ENCODE measurements at regions not wholly inside any gene's neighbourhood (a gene's known extent, or its start where the extent isn't known, plus 50 kb on each side); places are given as distances from the start of the nearest gene placed in this dataset.
"Not testable (repeated sequence)": the region's sequence is repeated elsewhere in the genome, so short reads cannot be mapped to it uniquely, and the experiment has no call there.

DNA sequence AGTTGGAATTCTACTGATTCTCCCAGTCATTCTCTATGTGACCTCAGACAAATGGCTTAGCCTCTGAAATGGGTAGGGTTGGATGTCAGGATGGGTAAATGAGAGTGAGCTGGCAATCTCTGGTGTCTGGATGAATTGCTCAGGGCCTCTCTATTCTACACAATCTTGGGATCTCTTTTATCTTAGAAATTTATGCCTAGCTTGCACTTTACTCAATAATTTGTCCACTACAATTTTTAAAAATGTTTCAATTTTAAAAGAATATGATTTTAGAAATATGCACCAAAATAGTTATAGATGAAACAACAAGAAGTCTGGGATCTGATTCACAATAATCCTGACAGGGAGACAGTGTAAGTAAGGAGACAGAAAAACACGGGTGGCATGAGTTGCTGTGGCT lies 134.1 kb downstream of the KLRB1 start:
- not testable (repeated sequence) for TF ChIP-seq ELF1 (IDR thresholded peaks at IDR 0.05); CTCF (IDR thresholded peaks at IDR 0.05); MAX (IDR thresholded peaks at IDR 0.05; ENCODE audit: low read depth)
- TF ChIP-seq, protein P1, sequence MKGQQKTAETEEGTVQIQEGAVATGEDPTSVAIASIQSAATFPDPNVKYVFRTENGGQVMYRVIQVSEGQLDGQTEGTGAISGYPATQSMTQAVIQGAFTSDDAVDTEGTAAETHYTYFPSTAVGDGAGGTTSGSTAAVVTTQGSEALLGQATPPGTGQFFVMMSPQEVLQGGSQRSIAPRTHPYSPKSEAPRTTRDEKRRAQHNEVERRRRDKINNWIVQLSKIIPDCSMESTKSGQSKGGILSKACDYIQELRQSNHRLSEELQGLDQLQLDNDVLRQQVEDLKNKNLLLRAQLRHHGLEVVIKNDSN (IDR thresholded peaks at IDR 0.05; ENCODE audit: borderline replicate concordance, low read depth), result not testable (repeated sequence)
